ENCODE measurements at regions not wholly inside any gene's neighbourhood (a gene's known extent, or its start where the extent isn't known, plus 50 kb on each side); places are given as distances from the start of the nearest gene placed in this dataset.

GRCh38 chr4:147312376-147313046 lies 168.4 kb upstream of the EDNRA start:
- TF ChIP-seq MAFK (IDR thresholded peaks at IDR 0.05; ENCODE audit: low read depth, low read length): no peak
- no peak for TF ChIP-seq USF2 (IDR thresholded peaks at IDR 0.05; ENCODE audit: low read length)
- TF ChIP-seq EGR1 (IDR thresholded peaks at IDR 0.05; ENCODE audit: borderline replicate concordance, low read depth, low read length): no peak
- no peak for TF ChIP-seq CTCF (IDR thresholded peaks at IDR 0.05; ENCODE audit: control extremely low read depth in 1 of 3, insufficient read depth in 1 of 3, low read depth in 1 of 3, low read length in 3 of 3)
- TF ChIP-seq HDAC6 (IDR thresholded peaks at IDR 0.05; ENCODE audit: low read depth, low read length): no peak
- no peak for TF ChIP-seq POLR2A (IDR thresholded peaks at IDR 0.05; ENCODE audit: control extremely low read depth in 1 of 2, low read depth in 2 of 2, low read length in 2 of 2)
